Neural cell (in vitro differentiated cells): ENCODE measurements at regions not wholly inside any gene's neighbourhood (a gene's known extent, or its start where the extent isn't known, plus 50 kb on each side); places are given as distances from the start of the nearest gene placed in this dataset.

Source experiments
- H2AFZ ChIP-seq: fragments of 200-600, 300-800 bp; sonication (generic), shearing (Covaris generic); 2 replicates; pipeline ENCODE4 v1.6.0; 2014; ENCODE audit warnings: low read depth, mild to moderate bottlenecking, antibody characterized with exemption, low read length, moderate library complexity
- H3F3A ChIP-seq: fragments of 200-600 bp; shearing (Covaris generic); 2 replicates; pipeline ENCODE4 v1.6.1; 2016; ENCODE audit warnings: mild to moderate bottlenecking, moderate library complexity, mixed read lengths, antibody characterized with exemption, low read length; ENCODE audit not compliant: insufficient read depth, poor library complexity, severe bottlenecking
- H3K27ac ChIP-seq: fragments of 200-600, 300-800 bp; sonication (generic), shearing (Covaris generic); 2 replicates; pipeline ENCODE4 v1.5.1; 2014; ENCODE audit warnings: mild to moderate bottlenecking, low read length, moderate library complexity
- H3K27me3 ChIP-seq: fragments of 300-800, 200-600 bp; sonication (generic), shearing (Covaris generic); 2 replicates; pipeline ENCODE4 v1.6.0; 2014; ENCODE audit warnings: mild to moderate bottlenecking, low read depth, low read length, moderate library complexity; ENCODE audit not compliant: insufficient read depth
- H3K36me3 ChIP-seq: fragments of 300-800, 200-600 bp; sonication (generic), shearing (Covaris generic); 2 replicates; pipeline ENCODE4 v1.5.1; 2014; ENCODE audit warnings: mild to moderate bottlenecking, antibody characterized with exemption, low read length, moderate library complexity; ENCODE audit not compliant: insufficient read depth
- H3K4me2 ChIP-seq: fragments of 300-800, 200-600 bp; sonication (generic), shearing (Covaris generic); 2 replicates; pipeline ENCODE4 v1.6.0; 2014; ENCODE audit warnings: mild to moderate bottlenecking, low read length
- H3K4me3 ChIP-seq: fragments of 300-800, 200-600 bp; sonication (generic), shearing (Covaris generic); 2 replicates; pipeline ENCODE4 v1.5.1; 2014; ENCODE audit warnings: mild to moderate bottlenecking, low read length, moderate library complexity
- H3K79me2 ChIP-seq: fragments of 200-600 bp; shearing (Covaris generic); replicated peaks from 2 replicates; pipeline ENCODE4 v1.6.0; 2014; ENCODE audit warnings: mild to moderate bottlenecking, low read length, moderate library complexity; ENCODE audit not compliant: insufficient read depth
- H3K9ac ChIP-seq: fragments of 300-800, 200-600 bp; sonication (generic), shearing (Covaris generic); 2 replicates; pipeline ENCODE4 v1.6.1; 2016; ENCODE audit warnings: mild to moderate bottlenecking, low read length, mixed read lengths
- H3K9me2 ChIP-seq: fragments of 200-600 bp; shearing (Covaris generic); 2 replicates; pipeline ENCODE4 v1.6.1; 2016; ENCODE audit warnings: mild to moderate bottlenecking, low read length, mixed read lengths; ENCODE audit not compliant: insufficient read depth
- H3K9me3 ChIP-seq: fragments of 200-600, 300-800 bp; sonication (generic), shearing (Covaris generic); 2 replicates; pipeline ENCODE4 v1.6.1; 2016; ENCODE audit warnings: mild to moderate bottlenecking, mixed run types, low read length, moderate library complexity, mixed read lengths
- H4K20me1 ChIP-seq: fragments of 200-600 bp; shearing (Covaris generic); 2 replicates; pipeline ENCODE4 v1.6.1; 2016; ENCODE audit warnings: mild to moderate bottlenecking, mixed run types; ENCODE audit not compliant: insufficient read depth
- CTCF ChIP-seq: fragments of 450-650 bp; IDR thresholded peaks from 2 replicates; pipeline ENCODE4 v1.5.1; 2014; ENCODE audit warnings: antibody characterized with exemption, mild to moderate bottlenecking, moderate library complexity; ENCODE audit not compliant: poor library complexity, severe bottlenecking
- EP300 ChIP-seq: fragments of 450-650 bp; conservative IDR thresholded peaks from 2 replicates; pipeline ENCODE4 v1.6.1; 2014; ENCODE audit warnings: antibody characterized with exemption, mild to moderate bottlenecking, moderate library complexity; ENCODE audit not compliant: poor library complexity, severe bottlenecking
- EZH2 ChIP-seq: fragments of 200-600, 300-800 bp; shearing (Covaris generic), sonication (generic); IDR thresholded peaks from 2 replicates; pipeline ENCODE4 v1.6.1; 2014; ENCODE audit warnings: antibody characterized with exemption, low read length, borderline replicate concordance, mild to moderate bottlenecking; ENCODE audit not compliant: insufficient read depth, poor library complexity, severe bottlenecking
- MXI1 ChIP-seq: fragments of 450-650 bp; conservative IDR thresholded peaks from 2 replicates; pipeline ENCODE4 v1.6.1; 2014; ENCODE audit warnings: antibody characterized with exemption, mild to moderate bottlenecking; ENCODE audit not compliant: poor library complexity, severe bottlenecking
- POLR2AphosphoS5 ChIP-seq: IDR thresholded peaks from 2 replicates; pipeline ENCODE4 v1.6.1; 2012
- RAD21 ChIP-seq: fragments of 450-650 bp; conservative IDR thresholded peaks from 2 replicates; pipeline ENCODE4 v1.6.1; 2014; ENCODE audit warnings: antibody characterized with exemption, mild to moderate bottlenecking, moderate library complexity
- REST ChIP-seq: IDR thresholded peaks from 2 replicates; pipeline ENCODE4 v1.6.1; 2012; ENCODE audit warnings: borderline replicate concordance
- SMC3 ChIP-seq: fragments of 450-650 bp; conservative IDR thresholded peaks from 2 replicates; pipeline ENCODE4 v1.6.1; 2014; ENCODE audit warnings: antibody characterized with exemption, mild to moderate bottlenecking, moderate library complexity; ENCODE audit not compliant: poor library complexity
- TAF1 ChIP-seq: IDR thresholded peaks from 2 replicates; pipeline ENCODE4 v1.6.1; 2012; ENCODE audit warnings: low read depth

- H3K9me3 ChIP-seq: no peaks in the 10 kb centered on the region
- H3K9ac ChIP-seq: no peak overlapping the region
- H3K4me3 ChIP-seq: no peak overlapping the region
- no peaks in the 10 kb centered on the region for H3F3A ChIP-seq
- H2AFZ ChIP-seq: no peak overlapping the region
- no peak overlapping the region for H3K4me2 ChIP-seq
- H3K9me2 ChIP-seq: no peaks in the 10 kb centered on the region
- H3K27ac ChIP-seq: no peak overlapping the region
- no peaks in the 10 kb centered on the region for H3K27me3 ChIP-seq
- TF ChIP-seq RAD21 (no peak), CTCF (no peak)
- no peaks in the 10 kb centered on the region for H4K20me1 ChIP-seq
- H3K36me3 ChIP-seq: no peaks in the 10 kb centered on the region
- H3K79me2 ChIP-seq: no peaks in the 10 kb centered on the region
These were observed 294.7 kb downstream of the KIF4B start for GRCh38 chr5:155308289-155308688.

GRCh38 chr5:155309021-155309746, 295.6 kb downstream of the KIF4B start:
- H4K20me1 ChIP-seq: no peaks in the 10 kb centered on the region
- H3K4me3 ChIP-seq: no peak overlapping the region
- H3K9ac ChIP-seq: no peak overlapping the region
- TF ChIP-seq TAF1 (no peak), SMC3 (no peak), MXI1 (no peak), EZH2 (no peak), POLR2AphosphoS5 (no peak), RAD21 (no peak), CTCF (no peak), REST (no peak), EP300 (no peak)
- no peak overlapping the region for H2AFZ ChIP-seq
- H3K4me2 ChIP-seq: no peak overlapping the region
- no peaks in the 10 kb centered on the region for H3K36me3 ChIP-seq
- H3K9me2 ChIP-seq: no peaks in the 10 kb centered on the region
- no peaks in the 10 kb centered on the region for H3F3A ChIP-seq
- no peak overlapping the region for H3K27ac ChIP-seq
- no peaks in the 10 kb centered on the region for H3K9me3 ChIP-seq
- no peaks in the 10 kb centered on the region for H3K27me3 ChIP-seq
- H3K79me2 ChIP-seq: no peaks in the 10 kb centered on the region
